Mesothelial cell of epicardium (in vitro differentiated cells): ENCODE measurements at regions not wholly inside any gene's neighbourhood (a gene's known extent, or its start where the extent isn't known, plus 50 kb on each side); places are given as distances from the start of the nearest gene placed in this dataset.

ENCODE experiments used
- DNase-seq, 2 experiments: peaks; one replicate each; pipeline ENCODE4 v3.0.0; 2021; ENCODE audit warnings: low spot score in 2 of 2; ENCODE audit not compliant: unreplicated experiment in 2 of 2
- H3K27ac Mint-ChIP-seq: 2 replicates; pipeline ENCODE4 v1.8.0; 2021; ENCODE audit warnings: mixed read lengths
- H3K27me3 Mint-ChIP-seq: 2 replicates; pipeline ENCODE4 v1.8.0; 2021; ENCODE audit warnings: low read depth, mixed read lengths
- H3K36me3 Mint-ChIP-seq: 2 replicates; pipeline ENCODE4 v1.8.0; 2021; ENCODE audit warnings: mixed read lengths
- H3K4me1 Mint-ChIP-seq: 2 replicates; pipeline ENCODE4 v1.8.0; 2021; ENCODE audit warnings: mixed read lengths
- H3K4me3 Mint-ChIP-seq: 2 replicates; pipeline ENCODE4 v1.8.0; 2021; ENCODE audit warnings: mild to moderate bottlenecking, moderate library complexity, mixed read lengths
- H3K9me3 Mint-ChIP-seq: 2 replicates; pipeline ENCODE4 v1.8.0; 2021; ENCODE audit warnings: mixed read lengths
- TF ChIP-seq, protein P1 (sequence below): fragments of 200-600 bp; sonication (generic); IDR thresholded peaks from one replicate; pipeline ENCODE4 v1.5.0; 2021; ENCODE audit warnings: antibody characterized with exemption; ENCODE audit not compliant: unreplicated experiment

DNA sequence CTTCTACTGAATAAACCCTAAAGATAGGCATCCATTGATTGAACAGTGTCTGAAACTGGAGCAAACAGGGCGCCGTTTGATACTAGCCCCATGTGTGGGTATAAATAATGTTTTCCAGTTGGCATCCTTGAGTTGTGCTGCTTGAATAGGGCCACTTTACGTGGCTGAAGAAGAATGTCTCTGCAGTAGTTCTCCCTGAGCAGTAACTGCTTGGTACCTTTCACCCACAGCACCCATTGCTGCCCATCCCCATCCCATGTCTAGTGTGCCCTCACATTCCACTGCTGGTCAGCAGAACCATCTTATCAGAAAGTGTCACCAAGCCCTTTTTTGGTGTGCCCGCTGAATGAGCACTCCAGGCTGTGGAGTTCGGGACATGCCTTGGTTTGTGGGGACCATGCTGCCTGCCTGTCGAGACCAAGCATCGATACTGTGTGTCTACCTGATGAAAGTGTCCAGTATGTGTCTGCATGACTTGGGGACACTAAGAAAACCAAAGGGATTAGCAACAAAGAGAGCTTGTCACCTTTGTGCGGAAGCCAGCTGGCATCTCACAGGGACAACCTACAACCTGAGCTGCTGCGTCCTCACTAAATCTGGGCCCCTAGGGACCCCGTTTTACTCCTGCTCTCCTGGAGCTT is 162.0 kb downstream of the TM9SF2 start:
- H3K4me1 Mint-ChIP-seq: peaks cover 8% of the 10 kb centered on the region
- H3K4me3 Mint-ChIP-seq: no peak overlapping the region
- H3K36me3 Mint-ChIP-seq: no peaks in the 10 kb centered on the region
- TF ChIP-seq, protein P1, sequence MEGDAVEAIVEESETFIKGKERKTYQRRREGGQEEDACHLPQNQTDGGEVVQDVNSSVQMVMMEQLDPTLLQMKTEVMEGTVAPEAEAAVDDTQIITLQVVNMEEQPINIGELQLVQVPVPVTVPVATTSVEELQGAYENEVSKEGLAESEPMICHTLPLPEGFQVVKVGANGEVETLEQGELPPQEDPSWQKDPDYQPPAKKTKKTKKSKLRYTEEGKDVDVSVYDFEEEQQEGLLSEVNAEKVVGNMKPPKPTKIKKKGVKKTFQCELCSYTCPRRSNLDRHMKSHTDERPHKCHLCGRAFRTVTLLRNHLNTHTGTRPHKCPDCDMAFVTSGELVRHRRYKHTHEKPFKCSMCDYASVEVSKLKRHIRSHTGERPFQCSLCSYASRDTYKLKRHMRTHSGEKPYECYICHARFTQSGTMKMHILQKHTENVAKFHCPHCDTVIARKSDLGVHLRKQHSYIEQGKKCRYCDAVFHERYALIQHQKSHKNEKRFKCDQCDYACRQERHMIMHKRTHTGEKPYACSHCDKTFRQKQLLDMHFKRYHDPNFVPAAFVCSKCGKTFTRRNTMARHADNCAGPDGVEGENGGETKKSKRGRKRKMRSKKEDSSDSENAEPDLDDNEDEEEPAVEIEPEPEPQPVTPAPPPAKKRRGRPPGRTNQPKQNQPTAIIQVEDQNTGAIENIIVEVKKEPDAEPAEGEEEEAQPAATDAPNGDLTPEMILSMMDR: no peak
- H3K27ac Mint-ChIP-seq: no peak overlapping the region
- DNase-seq: no peak
- H3K9me3 Mint-ChIP-seq: no peaks in the 10 kb centered on the region
- peaks cover 47% of the 10 kb centered on the region for H3K27me3 Mint-ChIP-seq

DNA sequence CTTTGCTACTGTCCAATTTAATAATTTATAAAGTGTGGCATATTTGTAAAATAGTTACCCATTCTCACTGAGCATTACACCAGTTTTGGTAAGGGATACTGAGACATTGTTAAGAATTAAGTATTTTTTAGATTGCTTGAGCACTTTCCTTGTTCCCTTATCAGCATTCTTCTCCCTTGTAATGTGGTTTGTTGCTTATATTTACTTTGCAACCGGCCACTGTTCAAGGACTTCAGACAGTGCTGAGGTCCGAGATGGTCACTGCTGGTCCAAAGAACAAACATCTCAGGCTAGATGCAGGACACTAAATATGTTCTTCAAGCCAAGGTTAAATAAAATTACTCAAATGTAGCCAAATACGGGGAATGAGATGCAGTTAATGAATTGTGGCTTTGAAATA is 161.4 kb downstream of the TM9SF2 start:
- peaks cover 11% of the 10 kb centered on the region for H3K4me1 Mint-ChIP-seq
- H3K27ac Mint-ChIP-seq: no peak overlapping the region
- no peak overlapping the region for H3K4me3 Mint-ChIP-seq
- H3K9me3 Mint-ChIP-seq: no peaks in the 10 kb centered on the region
- TF ChIP-seq, protein P1: no peak
- no peak for DNase-seq
- H3K36me3 Mint-ChIP-seq: no peaks in the 10 kb centered on the region
- peaks cover 45% of the 10 kb centered on the region for H3K27me3 Mint-ChIP-seq

DNA sequence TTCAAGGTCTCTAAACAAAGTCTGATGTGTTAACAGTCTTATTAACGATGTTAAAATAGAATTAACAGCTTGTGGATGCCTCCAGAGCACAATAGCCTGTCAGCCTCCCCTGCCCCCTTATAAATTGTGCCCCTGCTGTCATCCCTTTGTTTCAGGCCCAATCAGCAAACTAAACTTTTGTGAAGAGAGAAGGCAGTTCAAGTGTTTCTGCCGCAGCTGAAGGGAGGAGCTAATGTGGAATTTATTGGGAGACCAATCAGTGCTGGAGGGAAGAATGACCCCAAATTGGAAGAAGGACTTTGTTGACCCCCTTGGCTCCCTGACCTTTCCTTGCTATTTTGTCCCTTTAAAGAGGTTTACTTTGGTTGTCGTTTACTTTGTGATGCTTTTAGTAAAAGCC is 160.5 kb downstream of the TM9SF2 start:
- H3K27me3 Mint-ChIP-seq: peaks cover 47% of the 10 kb centered on the region
- H3K4me1 Mint-ChIP-seq: peaks cover 16% of the 10 kb centered on the region
- DNase-seq: no peak
- no peaks in the 10 kb centered on the region for H3K36me3 Mint-ChIP-seq
- TF ChIP-seq, protein P1: no peak
- H3K4me3 Mint-ChIP-seq: no peak overlapping the region
- H3K27ac Mint-ChIP-seq: no peak overlapping the region
- H3K9me3 Mint-ChIP-seq: no peaks in the 10 kb centered on the region

DNA sequence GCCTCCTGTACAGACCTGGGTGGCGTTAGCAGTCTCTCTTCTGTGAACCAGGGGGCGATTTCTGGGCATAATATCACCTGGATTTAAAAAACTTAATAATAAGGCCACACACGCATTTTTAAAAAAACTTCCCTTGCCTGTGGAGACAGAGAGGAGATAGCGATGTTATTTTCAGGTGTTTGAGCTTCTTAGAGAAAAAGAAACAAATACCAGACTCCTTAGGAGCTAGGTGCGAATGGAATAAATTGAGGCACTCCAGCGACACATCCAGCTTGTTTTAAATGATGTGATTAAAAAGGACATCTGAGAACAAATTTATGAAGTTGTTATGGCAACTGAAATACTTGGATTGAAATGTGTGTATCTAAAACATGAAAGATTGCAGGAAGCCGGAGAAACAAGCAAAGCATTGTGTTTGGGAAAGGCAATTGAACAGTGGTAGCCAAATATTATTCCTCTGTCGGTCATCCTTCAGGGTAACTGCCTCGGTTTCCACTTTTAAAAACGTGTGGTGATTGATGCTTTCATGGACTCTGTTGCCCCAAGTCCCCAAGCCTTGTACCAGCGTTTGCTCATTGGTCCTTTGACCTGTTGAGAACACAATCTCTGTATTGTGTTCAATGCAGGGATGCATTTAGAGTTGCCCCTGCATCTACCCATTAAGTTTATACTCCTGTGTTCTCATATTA is 158.7 kb downstream of the TM9SF2 start:
- Mint-ChIP-seq H3K27me3 (peaks cover 47% of the 10 kb centered on the region), H3K36me3 (no peaks in the 10 kb centered on the region), H3K27ac (no peak overlapping the region), H3K4me1 (peaks cover 25% of the 10 kb centered on the region), H3K4me3 (no peak overlapping the region), H3K9me3 (no peaks in the 10 kb centered on the region)
- TF ChIP-seq, protein P1: no peak
- DNase-seq: no peak

DNA sequence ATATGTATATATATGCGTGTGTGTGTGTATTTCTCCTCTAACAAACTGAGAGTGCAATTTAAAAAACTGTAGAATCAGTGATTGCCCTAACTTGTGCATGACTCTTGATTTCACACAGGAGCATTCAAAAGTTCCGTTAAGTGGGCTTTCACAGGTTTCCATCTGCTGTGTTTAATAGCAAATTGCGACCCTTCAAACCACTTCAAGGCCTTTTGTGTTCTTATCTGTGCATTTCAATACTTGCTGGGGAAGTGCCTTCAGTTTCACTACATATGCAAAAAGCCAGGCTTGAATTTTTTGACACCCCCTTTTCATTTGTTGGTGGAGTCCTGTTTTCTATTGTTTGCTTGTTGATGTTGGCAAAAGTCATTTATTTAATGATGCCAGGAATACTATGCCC is 158.0 kb downstream of the TM9SF2 start:
- Mint-ChIP-seq H3K4me3 (no peak overlapping the region), H3K27me3 (peaks cover 47% of the 10 kb centered on the region), H3K36me3 (no peaks in the 10 kb centered on the region), H3K27ac (no peak overlapping the region), H3K4me1 (peaks cover 25% of the 10 kb centered on the region), H3K9me3 (no peaks in the 10 kb centered on the region)
- no peak for DNase-seq
- TF ChIP-seq, protein P1: no peak
